A673 (cell line): ENCODE measurements at regions not wholly inside any gene's neighbourhood (a gene's known extent, or its start where the extent isn't known, plus 50 kb on each side); places are given as distances from the start of the nearest gene placed in this dataset.

Source experiments
- BruUV-seq: library from RNA; stranded (reverse); fragments of 400-500 nt; replicated peaks from 2 replicates; lab custom pipeline; 2021; lab: Mats Ljungman, UMichigan
- CTCF ChIA-PET: fragments of 300-600 bp; sonication (Branson Sonifier 250); formaldehyde crosslinking; loops from one replicate; lab custom pipeline; 2022; ENCODE audit warnings: antibody characterized with exemption; lab: Charles Lee
- POLR2A ChIA-PET: fragments of 300-600 bp; sonication (Branson Sonifier 250); formaldehyde crosslinking; loops from one replicate; lab custom pipeline; 2022; ENCODE audit warnings: antibody characterized with exemption; ENCODE audit not compliant: low non-redundant PET; lab: Charles Lee
- DNase-seq: peaks from one replicate; pipeline ENCODE4 v3.0.0-alpha.2; 2015; ENCODE audit warnings: low spot score
- H3K27ac ChIP-seq: fragments of 200-600 bp; sonication (generic); 2 replicates; pipeline ENCODE4 v1.5.1; 2016; ENCODE audit warnings: mixed run types, low read depth, mild to moderate bottlenecking, mixed read lengths, antibody characterized with exemption, low read length; ENCODE audit not compliant: poor library complexity, severe bottlenecking
- H3K27me3 ChIP-seq: fragments of 200-600 bp; sonication (generic); replicated peaks from 2 replicates; pipeline ENCODE4 v1.6.1; 2017; ENCODE audit warnings: mixed run types, low read depth, mild to moderate bottlenecking, mixed read lengths, antibody characterized with exemption, low read length; ENCODE audit not compliant: insufficient read depth, poor library complexity
- H3K36me3 ChIP-seq: fragments of 200-600 bp; sonication (generic); 2 replicates; pipeline ENCODE4 v1.6.1; 2016; ENCODE audit warnings: mixed run types, mild to moderate bottlenecking, mixed read lengths, antibody characterized with exemption, low read length; ENCODE audit not compliant: insufficient read depth, poor library complexity, severe bottlenecking
- H3K4me1 ChIP-seq: fragments of 200-600 bp; sonication (generic); 2 replicates; pipeline ENCODE4 v1.6.1; 2017; ENCODE audit warnings: mixed run types, mild to moderate bottlenecking, mixed read lengths, antibody characterized with exemption, low read length; ENCODE audit not compliant: insufficient read depth, poor library complexity, severe bottlenecking
- H3K4me3 ChIP-seq: fragments of 200-600 bp; sonication (generic); 2 replicates; pipeline ENCODE4 v1.5.1; 2016; ENCODE audit warnings: low read depth, mixed run types, mild to moderate bottlenecking, mixed read lengths, low read length; ENCODE audit not compliant: poor library complexity, severe bottlenecking
- H3K9me3 ChIP-seq: fragments of 200-600 bp; sonication (generic); 2 replicates; pipeline ENCODE4 v1.6.1; 2016; ENCODE audit warnings: mixed run types, low read depth, mild to moderate bottlenecking, mixed read lengths, antibody characterized with exemption, low read length; ENCODE audit not compliant: poor library complexity, severe bottlenecking
- EZH2 ChIP-seq: fragments of 200-600 bp; sonication (generic); IDR thresholded peaks from 2 replicates; pipeline ENCODE4 v1.6.1; 2017; ENCODE audit warnings: borderline replicate concordance, low read depth, mild to moderate bottlenecking, mixed read lengths, antibody characterized with exemption, low read length; ENCODE audit not compliant: poor library complexity, severe bottlenecking
- intact Hi-C: fragments of 100-400 bp; cut with micrococcal nuclease; formaldehyde crosslinking; loops from one replicate; pipeline ENCODE4 v1.10.0; 2022; ENCODE audit not compliant: unreplicated experiment
- TF ChIP-seq, protein P1 (sequence below): fragments of 300-800, 200-600 bp; sonication (generic); conservative IDR thresholded peaks from 2 replicates; pipeline ENCODE4 v1.5.1; 2017; ENCODE audit warnings: low read depth, mild to moderate bottlenecking, antibody characterized with exemption, low read length, moderate library complexity, mixed read lengths

- H3K27ac ChIP-seq: no peak overlapping the region
- DNase-seq: no peak
- BruUV-seq: no TSS peak
- H3K36me3 ChIP-seq: no peaks in the 10 kb centered on the region
- no peak overlapping the region for H3K4me3 ChIP-seq
- no peaks in the 10 kb centered on the region for H3K9me3 ChIP-seq
- ChIA-PET POLR2A (no interaction called here), CTCF (no interaction called here)
- intact Hi-C loops: no loop called here
- no peak for TF ChIP-seq EZH2
- TF ChIP-seq, protein P1, sequence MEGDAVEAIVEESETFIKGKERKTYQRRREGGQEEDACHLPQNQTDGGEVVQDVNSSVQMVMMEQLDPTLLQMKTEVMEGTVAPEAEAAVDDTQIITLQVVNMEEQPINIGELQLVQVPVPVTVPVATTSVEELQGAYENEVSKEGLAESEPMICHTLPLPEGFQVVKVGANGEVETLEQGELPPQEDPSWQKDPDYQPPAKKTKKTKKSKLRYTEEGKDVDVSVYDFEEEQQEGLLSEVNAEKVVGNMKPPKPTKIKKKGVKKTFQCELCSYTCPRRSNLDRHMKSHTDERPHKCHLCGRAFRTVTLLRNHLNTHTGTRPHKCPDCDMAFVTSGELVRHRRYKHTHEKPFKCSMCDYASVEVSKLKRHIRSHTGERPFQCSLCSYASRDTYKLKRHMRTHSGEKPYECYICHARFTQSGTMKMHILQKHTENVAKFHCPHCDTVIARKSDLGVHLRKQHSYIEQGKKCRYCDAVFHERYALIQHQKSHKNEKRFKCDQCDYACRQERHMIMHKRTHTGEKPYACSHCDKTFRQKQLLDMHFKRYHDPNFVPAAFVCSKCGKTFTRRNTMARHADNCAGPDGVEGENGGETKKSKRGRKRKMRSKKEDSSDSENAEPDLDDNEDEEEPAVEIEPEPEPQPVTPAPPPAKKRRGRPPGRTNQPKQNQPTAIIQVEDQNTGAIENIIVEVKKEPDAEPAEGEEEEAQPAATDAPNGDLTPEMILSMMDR: no peak
- no peaks in the 10 kb centered on the region for H3K27me3 ChIP-seq
- no peaks in the 10 kb centered on the region for H3K4me1 ChIP-seq
Observed at GRCh38 chr2:57711991-57712390, 334.6 kb upstream of the VRK2 start.

DNA sequence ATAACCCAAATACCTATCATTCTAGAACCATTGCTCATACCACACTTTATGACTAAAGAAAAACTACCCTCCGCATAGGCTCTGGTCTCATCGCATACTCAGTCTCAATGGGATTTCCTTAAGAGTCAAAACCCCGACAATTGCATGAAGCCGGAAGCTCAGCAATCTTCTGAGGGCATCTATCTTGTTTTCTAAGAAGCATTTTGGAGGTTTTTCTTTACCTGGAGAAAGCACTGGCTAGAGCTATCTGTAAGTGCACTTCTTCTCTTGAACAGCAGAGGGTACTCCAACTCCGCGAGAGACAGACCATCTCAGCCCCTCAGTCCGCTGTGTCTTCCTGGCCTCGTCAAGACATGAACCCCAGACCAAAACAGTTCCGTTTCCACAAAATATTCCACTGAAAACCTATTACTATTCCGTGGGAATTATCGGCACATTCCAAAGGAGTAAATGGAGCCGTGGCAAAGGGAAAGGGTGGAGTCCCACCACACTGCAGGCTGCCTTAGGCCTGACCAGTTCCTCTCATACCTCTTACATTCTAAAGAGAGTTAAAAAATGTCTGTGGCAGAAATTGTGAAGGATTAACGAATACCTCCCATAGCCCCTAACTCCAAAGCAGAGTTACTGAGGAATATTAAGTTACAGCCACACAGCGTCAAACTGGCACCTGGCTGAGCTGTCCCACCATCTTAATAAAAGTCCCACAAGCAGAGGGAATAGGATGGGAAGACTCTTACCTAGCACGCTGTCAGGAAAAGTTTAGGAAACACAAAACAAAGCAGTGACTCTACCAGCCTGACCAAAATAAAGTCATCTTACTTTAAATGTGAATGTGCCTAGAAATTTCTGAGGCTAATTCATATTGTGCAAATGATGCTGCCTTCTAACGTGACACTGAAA, 325.6 kb upstream of the VRK2 start:
- Histone ChIP-seq H3K9me3 (no peaks in the 10 kb centered on the region), H3K36me3 (no peaks in the 10 kb centered on the region), H3K27ac (no peak overlapping the region), H3K4me3 (peak overlapping the region; percentile 21), H3K27me3 (no peaks in the 10 kb centered on the region), H3K4me1 (no peaks in the 10 kb centered on the region)
- intact Hi-C loops: loop anchor here (5.0 kb wide), 1 partner anchor 726 kb away; no protein-coding TSS in a partner anchor
- DNase-seq: peak; percentile 80
- CTCF ChIA-PET: interaction anchor here (0.6 to 0.7 kb wide), 3 partner anchors 171 to 399 kb away, joined by 3 to 4 read pairs (median 3); no protein-coding TSS in a partner anchor
- BruUV-seq: no TSS peak
- POLR2A ChIA-PET: no interaction called here
- TF ChIP-seq EZH2: no peak
- TF ChIP-seq, protein P1: peak; percentile 86

GRCh38 chr2:57725337-57725947, 321.2 kb upstream of the VRK2 start:
- POLR2A ChIA-PET: no interaction called here
- Histone ChIP-seq H3K4me3 (no peak overlapping the region), H3K36me3 (no peaks in the 10 kb centered on the region), H3K9me3 (no peaks in the 10 kb centered on the region), H3K27ac (no peak overlapping the region), H3K4me1 (no peaks in the 10 kb centered on the region), H3K27me3 (no peaks in the 10 kb centered on the region)
- intact Hi-C loops: no loop called here
- BruUV-seq: no TSS peak
- TF ChIP-seq, protein P1: no peak
- TF ChIP-seq EZH2: no peak
- CTCF ChIA-PET: no interaction called here
- DNase-seq: no peak
